Keratinocyte (primary cell): ENCODE measurements at regions not wholly inside any gene's neighbourhood (a gene's known extent, or its start where the extent isn't known, plus 50 kb on each side); places are given as distances from the start of the nearest gene placed in this dataset.

Source experiments
- DNase-seq: peaks from one replicate; pipeline ENCODE4 v3.0.0-alpha.2; 2011; ENCODE audit warnings: low read depth, missing footprints, low spot score
- FAIRE-seq: peaks from 2 replicates; lab custom pipeline; 2011; peaks lifted over from hg19 to GRCh38; lab: Jason Lieb, UNC
- H2AFZ ChIP-seq: 2 replicates; pipeline ENCODE4 v1.6.0; 2012; ENCODE audit warnings: low read length, control low read depth, inconsistent platforms; ENCODE audit not compliant: control insufficient read depth
- H3K27ac ChIP-seq: 2 replicates; pipeline ENCODE4 v1.5.1; 2011; ENCODE audit warnings: low read length; ENCODE audit not compliant: control insufficient read depth, insufficient read depth
- H3K27me3 ChIP-seq: 3 replicates; pipeline ENCODE4 v1.6.0; 2011; ENCODE audit warnings: low read length; ENCODE audit not compliant: control insufficient read depth, insufficient read depth; ENCODE audit errors: extremely low read depth
- H3K36me3 ChIP-seq, 2 experiments: 2 replicates in 1 of 2; 3 replicates in 1 of 2; pipeline ENCODE4 v1.5.1; 2011; ENCODE audit warnings: low read length in 2 of 2, mild to moderate bottlenecking in 1 of 2; ENCODE audit not compliant: control insufficient read depth in 2 of 2, insufficient read depth in 2 of 2; ENCODE audit errors: extremely low read depth in 1 of 2
- H3K4me1 ChIP-seq: 3 replicates; pipeline ENCODE4 v1.5.1; 2011; ENCODE audit warnings: low read length; ENCODE audit not compliant: control insufficient read depth, insufficient read depth; ENCODE audit errors: extremely low read depth
- H3K4me2 ChIP-seq: 3 replicates; pipeline ENCODE4 v1.6.0; 2011; ENCODE audit warnings: low read depth, low read length; ENCODE audit not compliant: control insufficient read depth, insufficient read depth; ENCODE audit errors: extremely low read depth
- H3K4me3 ChIP-seq, 3 experiments: fragments of 200-600 bp in 1 of 3; sonication (generic) in 1 of 3; 2 replicates in 2 of 3; 3 replicates in 1 of 3; pipeline ENCODE4 v1.5.1; 2011 to 2016; ENCODE audit warnings: low read length in 3 of 3, mild to moderate bottlenecking in 3 of 3, control low read depth in 2 of 3, inconsistent platforms in 1 of 3, low read depth in 1 of 3, mixed read lengths in 1 of 3, mixed run types in 1 of 3, moderate library complexity in 1 of 3; ENCODE audit not compliant: control insufficient read depth in 2 of 3, insufficient read depth in 2 of 3; ENCODE audit errors: extremely low read depth in 1 of 3
- H3K79me2 ChIP-seq: 2 replicates; pipeline ENCODE4 v1.6.0; 2012; ENCODE audit warnings: low read length; ENCODE audit not compliant: control insufficient read depth, insufficient read depth
- H3K9ac ChIP-seq: 3 replicates; pipeline ENCODE4 v1.6.0; 2011; ENCODE audit warnings: low read length; ENCODE audit not compliant: control insufficient read depth, insufficient read depth; ENCODE audit errors: extremely low read depth
- H3K9me1 ChIP-seq: 3 replicates; pipeline ENCODE4 v1.6.0; 2011; ENCODE audit warnings: low read length; ENCODE audit not compliant: control insufficient read depth, insufficient read depth; ENCODE audit errors: extremely low read depth
- H3K9me3 ChIP-seq: 2 replicates; pipeline ENCODE4 v1.5.1; 2012; ENCODE audit warnings: low read depth, low read length; ENCODE audit not compliant: control insufficient read depth
- H4K20me1 ChIP-seq: 3 replicates; pipeline ENCODE4 v1.6.0; 2011; ENCODE audit warnings: low read length; ENCODE audit not compliant: control insufficient read depth, insufficient read depth; ENCODE audit errors: extremely low read depth
- CTCF ChIP-seq, 3 experiments: IDR thresholded peaks in 1 of 3; conservative IDR thresholded peaks in 1 of 3; optimal IDR thresholded peaks in 1 of 3; 2 replicates in 2 of 3; 3 replicates in 1 of 3; pipeline versions ENCODE3 to v1.5.1; 2011; ENCODE audit warnings: low read length in 3 of 3, mild to moderate bottlenecking in 3 of 3, moderate library complexity in 2 of 3, control low read depth in 1 of 3, inconsistent platforms in 1 of 3; ENCODE audit not compliant: insufficient read depth in 2 of 3; ENCODE audit errors: extremely low read depth in 1 of 3
- EZH2 ChIP-seq: IDR thresholded peaks from one replicate; pipeline ENCODE4 v1.6.1; 2012; ENCODE audit warnings: inconsistent platforms, mild to moderate bottlenecking, low read length, moderate library complexity
- dilution Hi-C: fragments of 300-500 bp; cut with MboI; formaldehyde crosslinking; loops from one replicate; pipeline ENCODE4 v1.7.0; 2020; ENCODE audit warnings: low sequenced_read_pairs; ENCODE audit not compliant: extremely low pct_ligation_motif_present

DNA sequence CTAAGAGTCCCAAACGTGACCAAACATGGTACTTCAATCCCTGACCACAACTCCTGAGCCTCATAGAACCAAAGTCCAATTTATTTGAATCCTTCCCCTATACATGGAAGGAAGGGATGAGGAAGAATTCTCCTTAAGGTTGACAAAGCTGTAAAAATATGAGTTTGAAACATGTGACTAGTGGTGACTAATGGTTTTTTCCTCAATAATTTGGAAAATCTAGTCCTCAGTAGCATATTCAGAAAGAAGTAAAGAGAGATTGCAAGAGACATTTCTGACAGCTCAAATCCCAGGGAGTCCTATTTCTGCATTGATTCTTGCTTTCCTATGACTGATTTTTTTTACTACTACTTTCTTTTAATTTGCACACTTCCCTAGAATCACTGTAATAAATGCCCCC, 443.7 kb downstream of the FRK start:
- no peak for FAIRE-seq
- TF ChIP-seq EZH2 (no peak), CTCF (optimal IDR thresholded peaks at IDR 0.05 in 1 of 3, IDR thresholded peaks at IDR 0.05 in 1 of 3, conservative IDR thresholded peaks at IDR 0.05 in 1 of 3; ENCODE audit: extremely low read depth in 1 of 3, insufficient read depth in 2 of 3, low read length in 3 of 3) (no peak)
- H3K27ac ChIP-seq: no peak overlapping the region
- no peak overlapping the region for H3K4me3 ChIP-seq
- no peak for DNase-seq
- no peaks in the 10 kb centered on the region for H3K4me1 ChIP-seq
- H4K20me1 ChIP-seq: no peaks in the 10 kb centered on the region
- no peaks in the 10 kb centered on the region for H3K79me2 ChIP-seq
- no peaks in the 10 kb centered on the region for H3K27me3 ChIP-seq
- no peak overlapping the region for H3K4me2 ChIP-seq
- no peak overlapping the region for H2AFZ ChIP-seq
- H3K36me3 ChIP-seq: no peaks in the 10 kb centered on the region
- no peak overlapping the region for H3K9ac ChIP-seq
- no peaks in the 10 kb centered on the region for H3K9me3 ChIP-seq
- dilution Hi-C loops: no loop called here
- H3K9me1 ChIP-seq: no peaks in the 10 kb centered on the region

GRCh38 chr6:115613488-115613887, 447.2 kb downstream of the FRK start:
- Histone ChIP-seq H3K27me3 (no peaks in the 10 kb centered on the region), H3K9me1 (no peaks in the 10 kb centered on the region), H3K79me2 (no peaks in the 10 kb centered on the region), H3K4me2 (no peak overlapping the region), H3K27ac (no peak overlapping the region), H4K20me1 (no peaks in the 10 kb centered on the region), H3K36me3 (no peaks in the 10 kb centered on the region), H3K4me3 (no peak overlapping the region), H3K9ac (no peak overlapping the region), H3K9me3 (no peaks in the 10 kb centered on the region), H3K4me1 (no peaks in the 10 kb centered on the region), H2AFZ (no peak overlapping the region)
- FAIRE-seq (no peak), DNase-seq (no peak)
- TF ChIP-seq CTCF (optimal IDR thresholded peaks at IDR 0.05 in 1 of 3, IDR thresholded peaks at IDR 0.05 in 1 of 3, conservative IDR thresholded peaks at IDR 0.05 in 1 of 3; ENCODE audit: extremely low read depth in 1 of 3, insufficient read depth in 2 of 3, low read length in 3 of 3): no peak
- TF ChIP-seq EZH2: no peak
- dilution Hi-C loops: no loop called here
